GM12872 (cell line): ENCODE measurements at regions not wholly inside any gene's neighbourhood (a gene's known extent, or its start where the extent isn't known, plus 50 kb on each side); places are given as distances from the start of the nearest gene placed in this dataset.

Source experiments
- TF ChIP-seq, protein P1 (sequence below): IDR thresholded peaks from 3 replicates; pipeline ENCODE4 v1.5.1; 2011; ENCODE audit warnings: low read depth, mild to moderate bottlenecking, low read length, moderate library complexity; ENCODE audit not compliant: insufficient read depth

- TF ChIP-seq, protein P1, sequence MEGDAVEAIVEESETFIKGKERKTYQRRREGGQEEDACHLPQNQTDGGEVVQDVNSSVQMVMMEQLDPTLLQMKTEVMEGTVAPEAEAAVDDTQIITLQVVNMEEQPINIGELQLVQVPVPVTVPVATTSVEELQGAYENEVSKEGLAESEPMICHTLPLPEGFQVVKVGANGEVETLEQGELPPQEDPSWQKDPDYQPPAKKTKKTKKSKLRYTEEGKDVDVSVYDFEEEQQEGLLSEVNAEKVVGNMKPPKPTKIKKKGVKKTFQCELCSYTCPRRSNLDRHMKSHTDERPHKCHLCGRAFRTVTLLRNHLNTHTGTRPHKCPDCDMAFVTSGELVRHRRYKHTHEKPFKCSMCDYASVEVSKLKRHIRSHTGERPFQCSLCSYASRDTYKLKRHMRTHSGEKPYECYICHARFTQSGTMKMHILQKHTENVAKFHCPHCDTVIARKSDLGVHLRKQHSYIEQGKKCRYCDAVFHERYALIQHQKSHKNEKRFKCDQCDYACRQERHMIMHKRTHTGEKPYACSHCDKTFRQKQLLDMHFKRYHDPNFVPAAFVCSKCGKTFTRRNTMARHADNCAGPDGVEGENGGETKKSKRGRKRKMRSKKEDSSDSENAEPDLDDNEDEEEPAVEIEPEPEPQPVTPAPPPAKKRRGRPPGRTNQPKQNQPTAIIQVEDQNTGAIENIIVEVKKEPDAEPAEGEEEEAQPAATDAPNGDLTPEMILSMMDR: no peak
These were observed 395.3 kb upstream of the CPEB2 start for GRCh38 chr4:14607001-14607400.

DNA sequence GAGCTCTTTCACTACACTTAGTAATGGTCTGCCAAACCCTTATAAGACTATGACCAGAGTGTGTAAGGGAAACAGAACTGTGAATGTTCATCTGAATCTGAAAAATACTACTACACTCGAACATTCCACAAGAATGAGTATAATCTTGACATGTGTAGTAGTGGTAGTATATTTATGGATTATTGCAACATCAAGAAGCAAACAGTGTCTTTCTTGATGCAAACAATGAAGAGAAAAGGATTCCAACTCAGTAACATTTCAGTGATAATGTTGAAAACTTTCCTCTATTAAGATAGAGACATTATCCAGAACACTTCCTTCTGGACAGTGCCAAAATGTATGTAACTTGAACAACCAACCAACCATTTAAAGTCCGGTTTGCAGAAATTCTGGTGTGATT is 394.7 kb upstream of the CPEB2 start:
- TF ChIP-seq, protein P1: no peak

DNA sequence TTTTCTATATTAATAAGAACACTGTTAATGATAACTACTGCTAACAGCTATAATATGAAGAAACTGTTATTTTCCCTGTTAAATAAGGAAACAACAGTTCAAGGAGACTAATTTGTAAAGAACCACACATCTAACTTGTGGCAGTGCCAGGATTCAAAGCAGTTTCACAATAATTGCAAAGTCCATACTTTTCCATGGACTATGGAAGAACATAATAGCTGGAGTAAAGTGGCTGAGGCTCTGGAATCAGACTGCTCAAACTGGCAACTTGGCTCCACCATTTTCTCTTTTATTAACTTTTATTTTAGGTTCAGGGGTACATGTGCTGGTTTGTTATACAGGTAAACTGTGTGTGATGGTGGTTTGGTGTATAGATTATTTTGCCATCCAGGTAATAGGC is 393.7 kb upstream of the CPEB2 start:
- TF ChIP-seq, protein P1: no peak

- TF ChIP-seq, protein P1: no peak
These were observed 387.4 kb upstream of the CPEB2 start for GRCh38 chr4:14614840-14615239.

- TF ChIP-seq, protein P1: no peak
These were observed 386.6 kb upstream of the CPEB2 start for GRCh38 chr4:14615671-14616070.

DNA sequence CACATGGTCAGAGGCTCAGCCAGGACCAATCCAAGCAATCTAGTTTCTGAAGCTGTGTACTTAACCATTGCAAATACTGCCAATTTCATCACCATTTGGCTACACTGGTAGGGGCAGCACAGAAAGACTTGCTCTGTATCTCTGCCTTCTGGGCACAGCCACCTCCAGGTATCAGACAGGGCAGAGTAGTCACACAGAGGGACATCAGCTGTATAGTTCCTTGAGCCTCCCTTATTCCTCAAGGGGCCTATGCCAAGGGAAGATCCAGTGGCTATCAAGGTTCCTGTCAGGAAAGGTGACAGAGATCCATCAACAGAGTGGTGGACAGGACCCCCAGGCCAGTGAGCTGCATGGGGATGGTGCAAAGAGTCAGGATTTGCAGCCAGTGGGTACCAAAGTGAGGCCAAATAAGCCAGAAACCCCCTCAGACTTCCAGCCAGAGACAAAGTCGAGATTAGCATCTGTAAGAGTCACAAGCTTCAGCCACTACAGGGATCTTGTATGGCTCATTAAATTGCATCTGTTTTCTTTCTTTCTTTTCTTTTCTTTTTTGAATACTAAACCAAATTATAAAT is 381.6 kb upstream of the CPEB2 start:
- TF ChIP-seq, protein P1: no peak

GRCh38 chr4:14621731-14622463 is 380.4 kb upstream of the CPEB2 start:
- TF ChIP-seq, protein P1: no peak
